SK-N-SH treated with all-trans-retinoic acid at 6 μM for 48 hours (cell line): ENCODE measurements at regions not wholly inside any gene's neighbourhood (a gene's known extent, or its start where the extent isn't known, plus 50 kb on each side); places are given as distances from the start of the nearest gene placed in this dataset.

Source experiments
- ARNTL ChIP-seq: fragments of 450-650 bp; formaldehyde crosslinking; IDR thresholded peaks from 2 replicates; pipeline ENCODE4 v1.5.0; 2020; ENCODE audit warnings: low read depth, mild to moderate bottlenecking, moderate library complexity, borderline replicate concordance
- CREB5 ChIP-seq: fragments of 250-450 bp; sonication (Bioruptor Pico); IDR thresholded peaks from 2 replicates; pipeline ENCODE4 v1.5.1; 2020; ENCODE audit warnings: low read depth, mild to moderate bottlenecking, moderate library complexity
- CSDC2 ChIP-seq: fragments of 250-450 bp; sonication (Bioruptor Pico); IDR thresholded peaks from 2 replicates; pipeline ENCODE4 v1.5.0; 2020; ENCODE audit warnings: mild to moderate bottlenecking, moderate library complexity
- CSRNP3 ChIP-seq: fragments of 250-450 bp; sonication (Bioruptor Pico); IDR thresholded peaks from 2 replicates; pipeline ENCODE4 v1.5.1; 2021; ENCODE audit warnings: mild to moderate bottlenecking, moderate library complexity
- GLIS3 ChIP-seq: fragments of 250-450 bp; sonication (Bioruptor Pico); IDR thresholded peaks from 2 replicates; pipeline ENCODE4 v1.5.0; 2020; ENCODE audit warnings: mild to moderate bottlenecking, moderate library complexity
- PATZ1 ChIP-seq: fragments of 250-450 bp; sonication (Bioruptor Pico); IDR thresholded peaks from 2 replicates; pipeline ENCODE4 v1.8.0; 2020; ENCODE audit warnings: mild to moderate bottlenecking, moderate library complexity, borderline replicate concordance
- ZC3H10 ChIP-seq: fragments of 250-450 bp; sonication (Bioruptor Pico); IDR thresholded peaks from 2 replicates; pipeline ENCODE4 v1.5.1; 2021; ENCODE audit warnings: mild to moderate bottlenecking, moderate library complexity
- ZFP3 ChIP-seq: fragments of 250-450 bp; sonication (Bioruptor Pico); IDR thresholded peaks from 2 replicates; pipeline ENCODE4 v1.5.0; 2020; ENCODE audit warnings: mild to moderate bottlenecking, moderate library complexity

- no peak for TF ChIP-seq ARNTL (CRISPR knock-in tag)
- no peak for TF ChIP-seq CSRNP3 (CRISPR knock-in tag)
- no peak for TF ChIP-seq ZFP3
- TF ChIP-seq ZC3H10: no peak
- TF ChIP-seq CREB5: no peak
- no peak for TF ChIP-seq CSDC2 (CRISPR knock-in tag)
- TF ChIP-seq PATZ1 (CRISPR knock-in tag): no peak
- no peak for TF ChIP-seq GLIS3 (CRISPR knock-in tag)
Observed at GRCh38 chr6:92589996-92590395, 829.4 kb downstream of the EPHA7 start.
